GM12878 (cell line): ENCODE measurements at regions not wholly inside any gene's neighbourhood (a gene's known extent, or its start where the extent isn't known, plus 50 kb on each side); places are given as distances from the start of the nearest gene placed in this dataset.

Experiments
- BRCA1 ChIP-seq: IDR thresholded peaks from 2 replicates; pipeline ENCODE4 v1.6.1; 2011; ENCODE audit warnings: low read depth, low read length, improper control_type of control experiment
- NR2C2 ChIP-seq: IDR thresholded peaks from 2 replicates; pipeline ENCODE4 v1.6.1; 2011; ENCODE audit warnings: borderline replicate concordance, low read depth; ENCODE audit not compliant: control insufficient read depth, insufficient read length
- POLR2A ChIP-seq: IDR thresholded peaks from 2 replicates; pipeline ENCODE4 v1.6.1; 2011; ENCODE audit warnings: low read depth, mild to moderate bottlenecking, low read length
- RCOR1 ChIP-seq: conservative IDR thresholded peaks from 2 replicates; pipeline ENCODE4 v1.6.1; 2012; ENCODE audit warnings: low read depth, low read length, improper control_type of control experiment
- TCF7 ChIP-seq: IDR thresholded peaks from 2 replicates; pipeline ENCODE4 v1.6.1; 2014; ENCODE audit warnings: antibody characterized with exemption, borderline replicate concordance
- YY1 ChIP-seq: IDR thresholded peaks from 2 replicates; pipeline ENCODE4 v1.6.1; 2011; ENCODE audit warnings: low read depth, mild to moderate bottlenecking, low read length
- TF ChIP-seq, protein P1 (sequence below), 3 experiments: IDR thresholded peaks in 2 of 3; conservative IDR thresholded peaks in 1 of 3; 2 replicates each; pipeline ENCODE4 v1.5.1; 2011; ENCODE audit warnings: low read depth in 3 of 3, low read length in 3 of 3, mild to moderate bottlenecking in 3 of 3, control low read depth in 2 of 3, moderate library complexity in 2 of 3, inconsistent platforms in 1 of 3, mixed read lengths in 1 of 3; ENCODE audit not compliant: control insufficient read depth in 2 of 3, insufficient read depth in 1 of 3; ENCODE audit errors: extremely low read depth in 1 of 3

DNA sequence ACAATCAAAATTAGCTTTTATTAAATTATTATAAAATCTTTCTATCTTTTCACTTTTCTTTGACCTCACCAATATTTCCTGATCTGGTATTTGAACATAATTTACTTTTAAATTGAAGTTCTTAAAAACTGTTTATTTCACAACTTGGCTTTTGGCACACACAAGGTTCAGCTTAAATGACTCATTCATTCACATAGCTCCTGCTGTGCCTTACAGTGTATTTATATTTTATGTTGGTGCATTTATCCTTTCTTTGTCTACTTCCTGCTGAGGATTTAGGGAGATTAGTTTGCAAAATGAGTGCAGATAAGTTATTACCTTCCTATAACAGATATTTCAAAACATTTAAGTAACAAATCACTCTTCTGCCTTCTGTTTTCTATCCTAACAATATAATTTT, 430.6 kb downstream of the DTHD1 start:
- TF ChIP-seq BRCA1, result no peak
- TF ChIP-seq TCF7, result no peak
- TF ChIP-seq POLR2A, result no peak
- no peak for TF ChIP-seq YY1
- TF ChIP-seq, protein P1, sequence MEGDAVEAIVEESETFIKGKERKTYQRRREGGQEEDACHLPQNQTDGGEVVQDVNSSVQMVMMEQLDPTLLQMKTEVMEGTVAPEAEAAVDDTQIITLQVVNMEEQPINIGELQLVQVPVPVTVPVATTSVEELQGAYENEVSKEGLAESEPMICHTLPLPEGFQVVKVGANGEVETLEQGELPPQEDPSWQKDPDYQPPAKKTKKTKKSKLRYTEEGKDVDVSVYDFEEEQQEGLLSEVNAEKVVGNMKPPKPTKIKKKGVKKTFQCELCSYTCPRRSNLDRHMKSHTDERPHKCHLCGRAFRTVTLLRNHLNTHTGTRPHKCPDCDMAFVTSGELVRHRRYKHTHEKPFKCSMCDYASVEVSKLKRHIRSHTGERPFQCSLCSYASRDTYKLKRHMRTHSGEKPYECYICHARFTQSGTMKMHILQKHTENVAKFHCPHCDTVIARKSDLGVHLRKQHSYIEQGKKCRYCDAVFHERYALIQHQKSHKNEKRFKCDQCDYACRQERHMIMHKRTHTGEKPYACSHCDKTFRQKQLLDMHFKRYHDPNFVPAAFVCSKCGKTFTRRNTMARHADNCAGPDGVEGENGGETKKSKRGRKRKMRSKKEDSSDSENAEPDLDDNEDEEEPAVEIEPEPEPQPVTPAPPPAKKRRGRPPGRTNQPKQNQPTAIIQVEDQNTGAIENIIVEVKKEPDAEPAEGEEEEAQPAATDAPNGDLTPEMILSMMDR (IDR thresholded peaks at IDR 0.05 in 2 of 3, conservative IDR thresholded peaks at IDR 0.05 in 1 of 3; ENCODE audit: control insufficient read depth in 2 of 3, extremely low read depth in 1 of 3, insufficient read depth in 1 of 3, low read depth in 3 of 3, low read length in 3 of 3), result no peak
- no peak for TF ChIP-seq NR2C2
- TF ChIP-seq RCOR1, result no peak
